ENCODE measurements at regions not wholly inside any gene's neighbourhood (a gene's known extent, or its start where the extent isn't known, plus 50 kb on each side); places are given as distances from the start of the nearest gene placed in this dataset.

DNA sequence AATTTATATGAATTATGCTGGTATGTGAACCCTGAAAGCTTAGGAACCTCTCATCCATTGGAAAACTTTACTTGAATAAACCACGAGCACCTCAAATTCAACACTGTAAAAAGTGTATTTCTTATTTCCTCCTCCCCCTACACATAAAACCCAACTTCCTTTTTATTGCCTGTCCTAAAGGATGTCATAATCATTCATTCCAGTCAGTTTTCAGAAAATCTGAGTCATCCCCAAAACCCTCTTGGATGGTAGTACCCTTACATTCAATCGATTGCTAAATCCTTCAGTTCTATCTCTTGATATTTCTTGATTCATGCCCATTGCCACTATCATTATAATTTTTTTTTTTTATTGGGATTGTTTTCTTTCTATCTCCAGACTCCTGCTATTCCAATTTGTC lies 91.1 kb upstream of the ATP8A1 start:
- no peak for DNase-seq

DNA sequence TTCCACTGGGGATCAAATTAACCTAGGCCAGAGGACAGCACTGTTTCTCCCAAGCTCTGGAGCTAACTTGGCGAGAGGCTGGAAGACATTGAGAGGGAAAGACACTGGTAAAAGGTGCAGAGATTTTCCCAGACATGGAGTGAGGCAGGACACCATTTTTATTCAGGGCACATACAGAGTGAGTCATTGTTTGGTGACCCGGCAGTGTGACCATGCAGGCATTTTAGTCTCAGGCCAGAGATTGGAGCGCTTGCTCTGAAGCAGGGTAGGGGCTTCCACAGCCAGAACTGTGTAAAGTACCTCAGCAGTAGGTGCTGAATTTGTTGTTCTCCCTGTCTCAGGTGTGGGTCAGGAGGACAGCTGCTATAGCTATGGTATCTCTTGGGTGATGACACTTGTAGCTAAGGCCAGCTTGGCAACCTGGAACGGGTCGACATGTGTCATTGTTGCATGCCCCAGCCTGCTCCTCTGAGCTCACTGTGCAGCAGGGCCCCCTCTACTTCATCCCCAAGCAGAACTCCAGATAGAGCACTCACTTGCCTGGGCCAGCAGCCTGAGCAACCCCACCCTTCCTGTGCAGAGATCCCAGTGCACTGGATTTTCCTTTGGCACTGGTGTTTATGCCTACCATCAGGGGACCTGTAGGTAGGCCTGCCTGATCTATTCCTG lies 79.8 kb upstream of the ATP8A1 start:
- DNase-seq = no peak

DNA sequence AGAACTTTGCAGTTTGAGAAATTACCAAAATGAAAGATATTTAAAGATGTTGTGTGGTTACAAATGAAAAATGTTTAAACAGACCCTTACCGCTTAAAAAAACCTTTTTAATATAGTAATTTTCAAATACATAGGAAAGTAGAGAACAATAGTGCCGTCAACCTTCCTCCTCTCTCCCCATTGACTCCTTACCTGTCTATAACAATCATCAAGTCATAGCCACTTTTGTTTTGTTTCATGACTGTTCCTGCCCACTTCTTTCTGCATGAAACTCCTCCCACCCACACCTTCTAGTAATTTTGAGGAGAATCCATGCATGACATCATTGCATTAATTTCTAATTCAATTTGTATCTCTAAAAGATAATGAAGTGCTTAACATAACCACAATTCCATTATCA lies 76.5 kb upstream of the ATP8A1 start:
- DNase-seq = no peak

DNA sequence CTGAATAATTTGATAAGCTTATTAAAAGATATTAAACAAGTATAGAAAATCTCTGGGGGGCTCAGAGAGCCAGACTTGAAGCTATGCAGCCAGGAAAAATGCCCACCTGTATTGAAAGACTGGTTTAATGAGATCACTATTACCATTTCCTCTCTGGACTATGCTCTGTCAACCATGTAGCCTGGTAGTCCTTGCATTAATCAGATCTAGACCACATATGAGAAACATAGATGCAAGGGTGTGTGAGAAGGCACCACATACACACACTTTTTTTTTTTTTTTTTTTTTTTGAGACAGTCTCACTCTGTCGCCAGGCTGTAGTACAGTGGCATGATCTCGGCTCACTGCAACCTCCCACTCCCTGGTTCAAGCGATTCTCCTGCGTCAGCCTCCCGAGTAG lies 75.9 kb upstream of the ATP8A1 start:
- DNase-seq = no peak

GRCh38 chr4:42729505-42730237 lies 72.8 kb upstream of the ATP8A1 start:
- DNase-seq = no peak

GRCh38 chr4:42724451-42724850 lies 67.5 kb upstream of the ATP8A1 start:
- no peak for DNase-seq

DNA sequence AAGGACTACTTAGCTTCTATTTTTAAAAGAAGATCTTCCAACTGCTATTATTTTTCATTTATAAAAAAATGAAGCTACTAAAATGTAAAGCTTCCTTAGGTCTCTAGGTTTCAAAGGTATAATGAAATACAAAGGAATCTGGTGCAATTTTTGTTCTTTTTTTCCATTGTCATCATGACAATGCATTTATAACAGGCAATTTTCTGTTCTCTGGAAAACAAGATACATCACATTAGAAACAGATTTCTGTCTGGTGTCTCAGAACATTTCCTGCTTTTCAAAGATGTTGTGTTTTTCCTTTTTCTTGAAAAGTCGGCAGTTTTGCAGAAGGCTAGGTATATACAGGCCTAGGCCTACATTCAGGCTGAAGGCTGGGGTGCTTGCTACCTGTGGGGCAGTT lies 63.6 kb upstream of the ATP8A1 start:
- DNase-seq = no peak

GRCh38 chr4:42719257-42719656 lies 62.4 kb upstream of the ATP8A1 start:
- no peak for DNase-seq

GRCh38 chr4:42718336-42718735 lies 61.4 kb upstream of the ATP8A1 start:
- DNase-seq = no peak

DNA sequence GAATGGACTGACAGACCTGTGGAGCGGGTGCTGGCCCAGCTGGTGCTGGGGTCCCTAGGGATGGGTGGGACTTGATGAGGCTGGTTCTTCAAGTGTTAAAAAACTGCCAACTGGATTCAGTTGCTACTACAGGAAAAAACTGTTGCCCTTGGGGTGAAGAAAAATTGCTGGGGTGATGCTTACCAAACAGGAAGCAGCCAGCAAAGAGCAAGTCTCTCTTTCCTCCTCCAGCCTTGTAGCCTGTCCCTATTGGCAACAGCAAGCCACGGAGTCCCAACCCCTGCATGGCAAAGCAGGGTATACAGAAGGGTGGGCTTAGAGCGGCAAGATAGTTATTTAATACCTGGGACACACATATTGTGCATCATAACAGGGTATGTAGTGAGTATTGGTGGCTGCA lies 60.1 kb upstream of the ATP8A1 start:
- DNase-seq = no peak

- DNase-seq = no peak
These were observed 59.0 kb upstream of the ATP8A1 start for GRCh38 chr4:42715807-42716482.

DNA sequence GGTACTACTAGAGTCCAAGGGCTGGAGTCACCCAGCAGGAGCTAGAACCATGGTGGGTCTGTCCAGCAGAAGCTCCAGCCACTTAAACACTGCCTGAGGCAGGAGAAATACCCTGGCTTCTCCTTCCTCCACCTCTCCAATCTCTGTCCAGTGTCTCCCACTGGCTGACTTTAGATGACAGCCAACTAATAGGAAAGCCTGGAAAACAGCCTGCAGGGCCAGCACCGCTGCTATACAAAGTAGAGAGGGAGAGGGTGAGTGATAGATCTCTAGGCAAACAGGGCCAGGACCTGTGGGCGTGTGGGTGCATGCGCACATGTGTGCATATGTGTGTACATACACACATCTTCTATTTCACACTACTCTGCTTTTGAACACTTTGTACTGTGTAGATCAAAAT lies 56.5 kb upstream of the ATP8A1 start:
- DNase-seq = no peak

DNA sequence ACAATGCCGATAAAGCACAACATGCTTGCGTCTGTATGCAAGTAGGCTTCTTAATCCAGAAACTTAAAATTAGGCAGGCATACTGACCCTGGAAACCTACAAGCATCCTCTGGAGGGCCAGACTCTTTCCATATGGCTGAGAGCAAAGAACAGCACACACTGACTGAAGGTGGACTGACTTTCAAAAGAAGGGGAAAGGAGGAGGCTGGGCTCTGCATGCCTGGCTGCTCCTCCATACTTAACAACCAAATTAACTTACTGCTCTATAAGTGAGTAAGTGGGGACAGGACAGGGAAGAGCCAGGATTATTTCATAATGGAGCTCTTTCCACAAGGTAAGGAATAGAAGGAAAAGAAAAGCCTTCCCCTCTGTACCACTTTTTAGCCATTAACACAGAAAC lies 55.9 kb upstream of the ATP8A1 start:
- no peak for DNase-seq

DNA sequence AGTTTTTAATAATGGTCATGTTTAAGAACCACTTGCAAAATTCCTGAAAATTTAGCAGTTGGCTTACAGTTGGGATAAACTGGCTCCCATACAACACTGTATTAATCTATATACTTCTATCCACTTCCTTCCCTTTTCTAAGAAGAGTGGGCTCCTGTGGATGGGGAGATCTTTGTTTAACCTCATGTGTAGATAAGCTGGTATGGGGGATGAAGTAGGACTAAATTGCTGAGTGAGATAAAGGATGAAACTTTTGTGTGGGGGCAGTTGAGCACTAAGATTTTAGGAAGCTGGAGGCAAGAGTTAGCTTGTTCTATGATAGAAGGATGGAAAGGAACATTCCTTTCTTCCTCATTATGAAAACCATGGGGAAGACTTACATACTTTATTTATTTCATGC lies 54.6 kb upstream of the ATP8A1 start:
- DNase-seq = no peak

DNA sequence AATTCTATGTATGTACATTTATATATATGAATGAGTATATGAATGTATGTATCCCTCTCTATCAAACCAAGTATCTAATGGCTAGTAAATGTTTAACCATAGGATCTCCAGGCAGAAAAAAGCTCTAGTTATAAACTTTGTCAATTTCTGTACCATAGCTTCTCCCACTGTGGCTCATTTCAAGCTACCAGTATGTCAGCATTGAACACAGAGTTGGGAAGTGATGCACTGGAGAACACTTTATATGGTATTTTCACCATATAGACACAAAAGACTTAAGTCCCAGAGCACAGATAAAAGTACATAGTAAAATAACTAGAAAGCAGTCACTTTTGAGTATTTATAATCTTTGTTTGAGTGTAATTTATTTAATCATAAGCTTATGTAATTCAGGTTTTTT lies 53.9 kb upstream of the ATP8A1 start:
- no peak for DNase-seq

- DNase-seq = no peak
These were observed 53.4 kb upstream of the ATP8A1 start for GRCh38 chr4:42710329-42710728.

DNA sequence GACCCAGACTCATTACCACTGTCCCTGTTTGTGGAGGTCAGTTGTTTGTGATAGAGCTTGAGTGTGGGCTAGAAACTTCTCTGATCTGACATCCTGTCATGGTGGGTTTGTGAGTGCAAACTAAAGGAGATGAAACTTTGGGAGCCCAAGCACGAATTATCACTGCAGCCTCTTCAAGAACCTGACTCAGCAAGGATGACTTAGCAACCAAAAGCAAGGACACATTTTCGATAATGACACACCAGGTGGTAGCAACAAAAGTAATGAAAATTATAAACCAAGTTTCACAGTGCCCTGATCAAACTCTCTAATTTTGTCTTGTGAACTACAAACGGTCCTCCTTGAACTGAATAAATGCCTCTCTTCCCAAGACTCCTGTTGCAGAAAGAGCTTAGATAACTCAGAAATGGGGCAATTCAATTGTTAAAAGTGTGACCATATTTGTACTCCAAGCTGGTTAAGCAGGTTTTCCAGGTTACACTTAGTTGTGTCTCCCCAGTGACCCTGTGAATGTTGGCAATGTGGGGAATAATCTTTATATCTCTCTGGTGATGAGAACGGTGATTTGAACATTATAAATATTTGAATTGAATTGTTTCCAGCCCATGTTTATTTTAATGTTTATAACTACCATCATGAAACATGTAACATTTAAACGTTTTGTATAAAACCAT lies 52.6 kb upstream of the ATP8A1 start:
- no peak for DNase-seq

- DNase-seq = no peak
These were observed 51.7 kb upstream of the ATP8A1 start for GRCh38 chr4:42708625-42709024.
